GM19452 (cell line): ENCODE measurements at regions not wholly inside any gene's neighbourhood (a gene's known extent, or its start where the extent isn't known, plus 50 kb on each side); places are given as distances from the start of the nearest gene placed in this dataset.
"Not testable (repeated sequence)": the region's sequence is repeated elsewhere in the genome, so short reads cannot be mapped to it uniquely, and the experiment has no call there.

Source experiments
- ATAC-seq: cut with Tn5 transposase; IDR thresholded peaks from one replicate; pipeline ENCODE4 v1.9.1; 2021; ENCODE audit not compliant: unreplicated experiment

- ATAC-seq: no peak
Measured at GRCh38 chr7:4436936-4437335, 245.2 kb upstream of the FOXK1 start.

- ATAC-seq: no peak
Measured at GRCh38 chr7:4437916-4438315, 244.2 kb upstream of the FOXK1 start.

GRCh38 chr7:4438723-4439245 is 243.3 kb upstream of the FOXK1 start:
- ATAC-seq: no peak

GRCh38 chr7:4439444-4439843 is 242.7 kb upstream of the FOXK1 start:
- ATAC-seq: no peak

GRCh38 chr7:4444106-4444505 is 238.0 kb upstream of the FOXK1 start:
- ATAC-seq: no peak

GRCh38 chr7:4445777-4446176 is 236.3 kb upstream of the FOXK1 start:
- no peak for ATAC-seq

GRCh38 chr7:4449263-4449662 is 232.8 kb upstream of the FOXK1 start:
- no peak for ATAC-seq

- ATAC-seq: no peak
Measured at GRCh38 chr7:4450483-4450882, 231.6 kb upstream of the FOXK1 start.

- ATAC-seq: no peak
Measured at GRCh38 chr7:4460597-4460996, 221.5 kb upstream of the FOXK1 start.

GRCh38 chr7:4461531-4461930 is 220.6 kb upstream of the FOXK1 start:
- no peak for ATAC-seq

GRCh38 chr7:4468320-4469102 is 213.6 kb upstream of the FOXK1 start:
- no peak for ATAC-seq

GRCh38 chr7:4470246-4470645 is 211.8 kb upstream of the FOXK1 start:
- no peak for ATAC-seq

GRCh38 chr7:4472728-4473127 is 209.4 kb upstream of the FOXK1 start:
- no peak for ATAC-seq

- no peak for ATAC-seq
Measured at GRCh38 chr7:4479367-4480039, 202.6 kb upstream of the FOXK1 start.

- not testable (repeated sequence) for ATAC-seq
Measured at GRCh38 chr7:4480131-4480530, 202.0 kb upstream of the FOXK1 start.

- no peak for ATAC-seq
Measured at GRCh38 chr7:4483851-4484250, 198.2 kb upstream of the FOXK1 start.

- no peak for ATAC-seq
Measured at GRCh38 chr7:4484545-4484944, 197.6 kb upstream of the FOXK1 start.

- ATAC-seq: no peak
Measured at GRCh38 chr7:4486907-4487306, 195.2 kb upstream of the FOXK1 start.

- ATAC-seq: not testable (repeated sequence)
Measured at GRCh38 chr7:4496911-4497310, 185.2 kb upstream of the FOXK1 start.

- no peak for ATAC-seq
Measured at GRCh38 chr7:4500812-4501211, 181.3 kb upstream of the FOXK1 start.

- ATAC-seq: not testable (repeated sequence)
Measured at GRCh38 chr7:4507886-4508285, 174.2 kb upstream of the FOXK1 start.

- ATAC-seq: no peak
Measured at GRCh38 chr7:4513450-4513849, 168.6 kb upstream of the FOXK1 start.
